Muscle layer of colon (tissue), 2 donors: ENCODE measurements at regions not wholly inside any gene's neighbourhood (a gene's known extent, or its start where the extent isn't known, plus 50 kb on each side); places are given as distances from the start of the nearest gene placed in this dataset.

ENCODE experiments used
- H3K27ac ChIP-seq: one replicate; pipeline ENCODE4 v1.7.0; 2013; ENCODE audit warnings: low read depth, mild to moderate bottlenecking, low read length, moderate library complexity
- H3K27me3 ChIP-seq, 2 donors: one replicate each; pipeline ENCODE4 v1.7.0; 2013; ENCODE audit warnings: low read length in 2 of 2, mild to moderate bottlenecking in 2 of 2; ENCODE audit not compliant: insufficient read depth in 2 of 2, control insufficient read depth in 1 of 2
- H3K36me3 ChIP-seq: one replicate; pipeline ENCODE4 v1.7.0; 2013; ENCODE audit warnings: mild to moderate bottlenecking, low read length; ENCODE audit not compliant: insufficient read depth
- H3K4me1 ChIP-seq: one replicate; pipeline ENCODE4 v1.7.0; 2013; ENCODE audit warnings: mild to moderate bottlenecking, low read length; ENCODE audit not compliant: insufficient read depth
- H3K4me3 ChIP-seq, 2 donors: one replicate each; pipeline ENCODE4 v1.7.0; 2013; ENCODE audit warnings: low read length in 2 of 2, low read depth in 1 of 2, mild to moderate bottlenecking in 1 of 2, moderate library complexity in 1 of 2
- H3K9ac ChIP-seq: one replicate; pipeline ENCODE4 v1.7.0; 2013; ENCODE audit warnings: low read length
- H3K9me3 ChIP-seq: one replicate; pipeline ENCODE4 v1.7.0; 2013; ENCODE audit warnings: mild to moderate bottlenecking, low read length
- donor health status: abdominal sarcoma.
- donor health status: Adenocarcinoma of cecum.

GRCh38 chr20:60427516-60427915, 469.3 kb downstream of the CDH26 start:
- no peaks in the 10 kb centered on the region for H3K27me3 ChIP-seq
- H3K27ac ChIP-seq: no peak overlapping the region
- no peaks in the 10 kb centered on the region for H3K36me3 ChIP-seq
- no peak overlapping the region for H3K9ac ChIP-seq
- no peaks in the 10 kb centered on the region for H3K9me3 ChIP-seq
- no peaks in the 10 kb centered on the region for H3K4me1 ChIP-seq
- no peak overlapping the region for H3K4me3 ChIP-seq

GRCh38 chr20:60428651-60429050, 470.4 kb downstream of the CDH26 start:
- H3K36me3 ChIP-seq: no peaks in the 10 kb centered on the region
- H3K4me3 ChIP-seq: no peak overlapping the region
- no peaks in the 10 kb centered on the region for H3K4me1 ChIP-seq
- no peaks in the 10 kb centered on the region for H3K27me3 ChIP-seq
- no peaks in the 10 kb centered on the region for H3K9me3 ChIP-seq
- H3K9ac ChIP-seq: no peak overlapping the region
- H3K27ac ChIP-seq: no peak overlapping the region

GRCh38 chr20:60430516-60431001, 472.3 kb downstream of the CDH26 start:
- Histone ChIP-seq H3K4me1 (no peaks in the 10 kb centered on the region), H3K9ac (no peak overlapping the region), H3K9me3 (no peaks in the 10 kb centered on the region), H3K27ac (no peak overlapping the region), H3K27me3 (no peaks in the 10 kb centered on the region), H3K36me3 (no peaks in the 10 kb centered on the region), H3K4me3 (no peak overlapping the region)

GRCh38 chr20:60431349-60431748, 473.1 kb downstream of the CDH26 start:
- Histone ChIP-seq H3K4me1 (no peaks in the 10 kb centered on the region), H3K9ac (no peak overlapping the region), H3K9me3 (no peaks in the 10 kb centered on the region), H3K27ac (no peak overlapping the region), H3K4me3 (no peak overlapping the region), H3K27me3 (no peaks in the 10 kb centered on the region), H3K36me3 (no peaks in the 10 kb centered on the region)

GRCh38 chr20:60437418-60437817, 479.2 kb downstream of the CDH26 start:
- no peak overlapping the region for H3K27ac ChIP-seq
- H3K9ac ChIP-seq: no peak overlapping the region
- H3K4me1 ChIP-seq: no peaks in the 10 kb centered on the region
- H3K36me3 ChIP-seq: no peaks in the 10 kb centered on the region
- no peaks in the 10 kb centered on the region for H3K9me3 ChIP-seq
- H3K4me3 ChIP-seq: no peak overlapping the region
- no peaks in the 10 kb centered on the region for H3K27me3 ChIP-seq

- Histone ChIP-seq H3K4me1 (no peaks in the 10 kb centered on the region), H3K27me3 (no peaks in the 10 kb centered on the region), H3K4me3 (no peak overlapping the region), H3K27ac (no peak overlapping the region), H3K9me3 (no peaks in the 10 kb centered on the region), H3K9ac (no peak overlapping the region), H3K36me3 (no peaks in the 10 kb centered on the region)
These were observed 488.3 kb downstream of the CDH26 start for GRCh38 chr20:60446267-60447111.

GRCh38 chr20:60447703-60448102, 489.5 kb downstream of the CDH26 start:
- H3K9ac ChIP-seq: no peak overlapping the region
- H3K27me3 ChIP-seq: no peaks in the 10 kb centered on the region
- H3K27ac ChIP-seq: no peak overlapping the region
- H3K36me3 ChIP-seq: no peaks in the 10 kb centered on the region
- H3K4me3 ChIP-seq: no peak overlapping the region
- no peaks in the 10 kb centered on the region for H3K4me1 ChIP-seq
- no peaks in the 10 kb centered on the region for H3K9me3 ChIP-seq

GRCh38 chr20:60453388-60454246, 495.4 kb downstream of the CDH26 start:
- no peaks in the 10 kb centered on the region for H3K4me1 ChIP-seq
- H3K27me3 ChIP-seq: no peaks in the 10 kb centered on the region
- H3K27ac ChIP-seq: no peak overlapping the region
- no peak overlapping the region for H3K4me3 ChIP-seq
- H3K9ac ChIP-seq: no peak overlapping the region
- no peaks in the 10 kb centered on the region for H3K36me3 ChIP-seq
- no peaks in the 10 kb centered on the region for H3K9me3 ChIP-seq

- H3K9me3 ChIP-seq: no peaks in the 10 kb centered on the region
- no peak overlapping the region for H3K27ac ChIP-seq
- no peak overlapping the region for H3K9ac ChIP-seq
- H3K4me3 ChIP-seq: no peak overlapping the region
- H3K27me3 ChIP-seq: no peaks in the 10 kb centered on the region
- no peaks in the 10 kb centered on the region for H3K4me1 ChIP-seq
- H3K36me3 ChIP-seq: no peaks in the 10 kb centered on the region
These were observed 496.3 kb downstream of the CDH26 start for GRCh38 chr20:60454491-60454890.

GRCh38 chr20:60455272-60455671, 497.0 kb downstream of the CDH26 start:
- H3K27ac ChIP-seq: no peak overlapping the region
- H3K9me3 ChIP-seq: no peaks in the 10 kb centered on the region
- H3K4me3 ChIP-seq: no peak overlapping the region
- no peak overlapping the region for H3K9ac ChIP-seq
- H3K4me1 ChIP-seq: no peaks in the 10 kb centered on the region
- H3K36me3 ChIP-seq: no peaks in the 10 kb centered on the region
- H3K27me3 ChIP-seq: no peaks in the 10 kb centered on the region

GRCh38 chr20:60459212-60459611, 501.0 kb downstream of the CDH26 start:
- H3K4me3 ChIP-seq: no peak overlapping the region
- H3K36me3 ChIP-seq: no peaks in the 10 kb centered on the region
- H3K27ac ChIP-seq: no peak overlapping the region
- H3K4me1 ChIP-seq: no peaks in the 10 kb centered on the region
- no peak overlapping the region for H3K9ac ChIP-seq
- H3K9me3 ChIP-seq: no peaks in the 10 kb centered on the region
- no peaks in the 10 kb centered on the region for H3K27me3 ChIP-seq
